Stromal cell of bone marrow (primary cell): ENCODE measurements at regions not wholly inside any gene's neighbourhood (a gene's known extent, or its start where the extent isn't known, plus 50 kb on each side); places are given as distances from the start of the nearest gene placed in this dataset.
"Not testable (repeated sequence)": the region's sequence is repeated elsewhere in the genome, so short reads cannot be mapped to it uniquely, and the experiment has no call there.

Experiments used
- DNase-seq: peaks from one replicate; pipeline ENCODE4 v3.0.0-alpha.2; 2012; ENCODE audit warnings: low read depth

DNA sequence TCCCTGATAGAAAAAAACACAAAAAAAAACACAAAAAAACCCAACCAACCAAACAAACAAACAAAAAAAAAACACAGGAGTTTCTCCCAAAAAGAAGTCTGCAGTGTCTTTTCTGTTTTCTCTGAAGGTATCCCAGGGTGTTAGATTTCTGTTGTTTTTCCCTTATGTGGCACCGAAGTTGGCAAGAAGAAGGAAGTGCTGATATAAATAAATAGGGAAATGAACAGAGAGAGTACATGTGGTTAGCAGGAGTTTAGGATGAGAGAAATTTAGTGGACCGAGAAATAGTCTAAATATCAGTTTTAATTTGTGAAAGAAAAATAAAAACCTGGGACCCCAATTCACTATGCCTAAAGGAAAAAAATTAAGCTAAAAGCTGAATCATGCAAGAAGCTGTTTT is 287.0 kb upstream of the SGCG start:
- DNase-seq: no peak

DNA sequence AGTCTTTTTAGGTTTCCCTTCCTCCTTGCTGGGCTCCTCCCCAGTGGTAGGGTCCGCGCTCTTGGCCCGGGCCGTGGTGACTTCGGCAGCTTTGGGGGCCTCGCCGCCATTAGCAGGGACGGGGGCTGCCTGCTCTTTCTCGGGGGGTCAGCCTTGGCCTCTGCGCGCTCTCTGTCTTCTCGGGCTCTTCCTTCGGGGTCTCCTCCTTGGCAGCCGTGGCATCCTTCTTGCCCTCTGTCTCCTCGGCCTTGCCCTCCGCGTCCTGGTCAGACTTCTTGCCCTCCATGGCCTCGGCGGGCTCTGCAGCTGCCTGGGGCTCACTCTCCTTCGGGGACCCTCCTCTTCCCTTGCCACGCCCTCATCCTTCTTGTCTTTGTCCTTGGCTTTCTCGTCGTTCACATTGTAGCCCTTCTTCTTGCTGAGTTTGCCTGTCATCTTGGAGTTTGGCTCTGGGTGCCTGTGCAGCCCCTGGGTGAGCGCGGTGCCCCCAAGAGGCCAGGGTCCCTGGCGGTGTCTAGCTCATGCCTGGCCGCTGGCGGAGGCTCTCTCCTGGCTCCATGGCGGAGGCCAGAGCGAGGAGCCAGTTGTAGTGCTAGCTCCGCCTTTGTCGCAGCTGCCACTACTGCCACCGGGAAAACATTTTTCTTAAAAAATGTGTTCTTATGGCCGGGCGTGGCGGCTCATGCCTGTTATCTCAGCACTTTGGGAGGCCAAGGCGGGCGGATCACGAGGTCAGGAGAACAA is 283.0 kb upstream of the SGCG start:
- DNase-seq: no peak

DNA sequence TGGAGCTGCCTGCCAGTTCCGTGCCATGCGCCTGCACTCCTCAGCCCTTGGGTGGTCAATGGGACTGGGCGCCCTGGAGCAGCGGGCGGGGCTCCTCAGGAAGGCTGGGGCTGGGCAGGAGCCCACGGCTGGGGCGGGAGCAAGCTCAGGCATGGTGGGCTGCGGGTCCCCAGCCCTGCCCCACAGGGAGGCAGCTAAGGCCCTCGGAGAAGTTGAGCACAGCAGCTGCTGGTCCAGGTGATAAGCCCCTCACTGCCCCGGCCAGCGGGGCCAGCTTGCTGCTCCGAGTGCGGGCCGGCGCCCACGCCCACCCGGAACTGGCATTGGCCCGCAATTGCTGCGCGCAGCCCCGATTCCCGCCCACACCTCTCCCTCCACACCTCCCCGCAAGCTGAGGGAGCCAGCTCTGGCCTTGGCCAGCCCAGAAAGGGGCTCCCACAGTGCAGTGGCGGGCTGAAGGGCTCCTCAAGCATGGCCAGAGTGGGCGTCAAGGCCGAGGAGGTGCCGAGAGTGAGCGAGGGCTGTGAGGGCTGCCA is 280.3 kb upstream of the SGCG start:
- not testable (repeated sequence) for DNase-seq

DNA sequence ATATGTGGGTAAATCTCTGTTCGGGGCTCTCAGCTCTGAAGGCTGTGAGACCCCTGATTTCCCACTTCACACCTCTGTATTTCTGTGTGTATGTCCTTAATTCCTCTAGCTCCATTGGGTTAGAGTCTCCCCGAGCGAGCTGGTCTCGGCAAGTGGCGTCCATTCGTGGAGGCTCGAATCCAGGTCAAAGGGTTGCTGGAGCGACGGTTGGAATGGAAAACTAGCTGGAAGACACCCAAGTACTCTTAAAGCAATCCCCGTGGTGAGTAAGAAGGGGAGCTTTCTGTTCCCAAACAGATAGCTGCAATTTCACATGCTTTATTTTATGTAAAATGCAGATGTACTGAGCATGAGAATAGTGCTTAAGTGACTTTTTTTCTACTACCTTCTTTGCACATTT is 277.5 kb upstream of the SGCG start:
- no peak for DNase-seq

DNA sequence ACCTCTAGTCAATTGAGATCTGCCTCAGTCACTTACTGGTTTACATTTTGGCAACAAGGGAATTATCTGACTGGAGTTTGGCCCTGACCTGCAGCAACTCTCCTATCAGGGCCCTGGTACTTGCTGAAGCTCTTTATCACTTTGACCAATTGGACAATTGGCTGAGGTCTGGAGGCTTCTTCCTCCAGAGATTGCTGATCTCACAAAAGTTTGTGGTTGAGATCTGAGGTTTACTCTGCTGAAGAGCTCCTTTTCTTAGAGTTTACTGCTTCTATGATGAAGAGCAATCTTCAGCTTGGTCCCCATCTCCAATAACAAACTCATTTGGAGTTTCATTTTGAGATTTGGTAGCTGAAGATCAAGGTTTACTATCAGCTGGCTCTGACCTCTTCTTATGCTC is 276.9 kb upstream of the SGCG start:
- DNase-seq: no peak

DNA sequence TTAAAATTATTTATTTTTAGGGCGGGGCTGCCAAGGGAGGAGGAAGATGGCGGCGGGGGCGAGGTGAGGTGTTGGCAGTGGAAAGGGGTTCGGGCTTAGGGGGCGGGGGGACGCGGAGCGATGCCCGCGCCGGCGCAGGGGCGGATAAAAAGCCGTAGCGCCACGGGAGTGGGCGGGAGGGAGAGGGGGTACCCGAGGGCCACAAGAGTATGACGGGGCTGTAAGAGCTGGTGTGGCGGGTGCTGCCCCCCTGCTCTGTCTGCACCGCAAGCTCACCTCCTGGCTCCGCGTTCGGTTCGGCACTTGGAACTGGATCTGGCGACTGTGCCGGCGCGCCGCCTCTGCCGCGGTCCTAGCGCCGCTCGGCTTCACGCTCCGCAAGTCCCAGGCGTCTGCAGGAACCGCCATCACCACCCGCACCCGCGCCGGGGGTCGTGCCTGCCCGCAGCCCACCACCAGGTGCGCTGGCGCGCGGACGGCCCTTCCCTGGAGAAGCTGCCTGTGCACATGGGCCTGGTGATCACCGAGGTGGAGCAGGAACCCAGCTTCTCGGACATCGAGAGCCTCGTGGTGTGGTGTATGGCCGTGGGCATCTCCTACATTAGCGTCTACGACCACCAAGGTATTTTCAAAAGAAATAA is 265.2 kb upstream of the SGCG start:
- DNase-seq: peak; percentile 3

DNA sequence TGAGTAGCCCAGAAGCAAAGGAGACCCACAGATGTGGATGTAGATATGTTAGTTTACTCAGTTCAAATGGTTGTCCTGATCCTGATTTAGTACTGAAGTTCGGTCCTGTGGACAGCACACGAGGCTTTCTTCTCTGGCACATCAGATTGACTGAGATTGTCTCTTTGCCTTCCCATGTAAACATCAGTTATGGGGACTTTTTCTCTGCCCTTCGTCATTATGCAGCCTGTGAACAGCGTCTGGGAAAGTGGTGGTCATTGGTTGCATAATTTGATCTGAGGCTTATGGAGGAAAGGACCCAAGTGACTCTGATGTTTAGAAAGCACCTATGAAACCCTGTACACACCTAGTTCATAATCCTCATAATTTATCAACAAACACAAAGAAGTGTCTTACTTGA is 264.5 kb upstream of the SGCG start:
- not testable (repeated sequence) for DNase-seq

DNA sequence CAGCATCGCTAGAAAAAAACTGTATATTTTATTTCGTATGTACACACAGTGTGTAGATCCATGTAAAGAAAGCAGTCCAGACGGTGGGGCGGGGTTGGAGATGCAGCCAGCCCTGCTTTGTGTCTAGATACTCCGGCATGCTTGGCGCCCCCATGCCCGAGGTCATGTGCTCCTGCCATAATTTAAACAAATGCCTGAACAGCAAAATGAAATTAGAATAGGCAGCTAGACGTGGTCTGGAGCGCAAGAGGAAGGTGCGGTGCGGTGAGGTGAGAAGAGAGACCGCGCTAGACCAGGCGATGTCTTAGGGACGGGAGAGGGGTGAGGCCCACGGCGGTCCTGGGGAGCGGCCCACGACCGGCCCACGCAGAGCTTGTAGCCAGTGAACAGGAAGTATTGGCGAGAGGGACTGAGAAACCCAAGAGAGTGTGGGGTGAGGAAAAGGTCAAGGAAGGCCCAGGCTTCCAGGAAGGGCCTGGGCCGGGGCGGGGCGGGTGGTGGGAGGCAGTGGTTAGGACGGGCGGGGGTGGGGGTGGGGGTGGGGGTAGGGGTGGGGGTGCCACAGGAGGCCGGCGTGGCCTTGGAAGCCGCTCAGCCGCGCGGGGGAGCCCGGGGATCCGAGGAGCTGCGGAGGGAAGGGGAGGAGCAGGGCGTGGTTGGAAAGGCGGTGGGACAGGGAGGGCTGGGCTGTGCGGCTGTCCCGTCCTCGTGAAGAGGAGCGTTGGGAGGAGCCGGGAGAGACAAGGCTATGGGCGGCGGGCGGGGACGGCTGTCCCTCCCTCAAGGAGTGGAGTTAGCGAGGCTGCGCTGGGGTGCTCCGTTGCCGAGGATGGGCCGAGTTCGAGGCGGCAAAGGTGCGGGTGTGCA is 254.7 kb upstream of the SGCG start:
- no peak for DNase-seq

DNA sequence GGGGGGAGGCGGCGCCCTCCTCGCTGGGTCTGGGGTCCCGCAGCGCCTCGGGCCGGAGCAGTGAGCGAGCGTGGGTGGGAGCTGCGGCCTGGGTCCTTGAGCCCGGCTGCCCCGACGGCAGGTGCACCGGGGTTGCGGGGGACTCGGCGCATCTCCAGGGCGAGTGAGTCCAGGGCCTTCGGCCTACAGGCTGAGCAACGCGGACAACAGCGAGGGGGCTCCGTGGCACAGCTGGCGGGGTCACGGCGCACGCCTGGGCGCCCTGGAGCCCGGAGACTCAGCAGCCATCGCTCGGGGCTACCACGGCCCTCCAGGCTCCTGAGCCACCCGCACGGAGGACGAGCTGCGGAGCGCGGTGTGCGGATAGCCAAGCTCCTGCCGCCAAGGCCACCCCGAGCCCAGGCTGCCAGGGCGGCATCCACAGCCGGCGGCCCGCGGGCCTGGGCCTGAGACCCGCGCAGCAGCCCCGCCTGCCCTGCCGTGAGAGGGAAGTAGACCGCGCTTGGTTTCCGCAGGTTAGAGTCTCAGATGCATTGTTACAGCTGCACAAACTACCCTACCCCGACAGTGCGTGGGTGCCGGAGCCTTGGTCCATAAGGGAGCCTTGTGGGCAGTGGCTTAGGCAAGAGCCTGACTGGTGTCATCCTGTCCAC is 253.9 kb upstream of the SGCG start:
- no peak for DNase-seq

DNA sequence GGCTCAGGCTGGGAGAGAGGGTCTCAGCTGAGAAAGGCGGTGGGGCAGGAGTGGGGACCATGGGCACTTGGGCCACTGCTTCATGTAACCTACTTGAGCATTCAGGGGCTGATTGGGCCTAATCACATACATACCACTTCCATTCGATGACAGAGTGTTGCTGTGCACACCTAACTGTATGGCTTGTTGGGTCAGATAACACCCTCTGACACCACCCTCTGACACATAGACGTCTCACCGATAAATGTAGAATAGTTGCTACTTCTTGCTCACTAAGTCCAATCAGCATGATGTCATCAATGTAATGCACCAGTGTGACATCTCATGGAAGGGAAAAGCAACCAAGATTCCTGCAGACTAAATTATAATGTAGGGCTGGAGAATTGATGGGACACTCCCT is 252.9 kb upstream of the SGCG start:
- DNase-seq: not testable (repeated sequence)

DNA sequence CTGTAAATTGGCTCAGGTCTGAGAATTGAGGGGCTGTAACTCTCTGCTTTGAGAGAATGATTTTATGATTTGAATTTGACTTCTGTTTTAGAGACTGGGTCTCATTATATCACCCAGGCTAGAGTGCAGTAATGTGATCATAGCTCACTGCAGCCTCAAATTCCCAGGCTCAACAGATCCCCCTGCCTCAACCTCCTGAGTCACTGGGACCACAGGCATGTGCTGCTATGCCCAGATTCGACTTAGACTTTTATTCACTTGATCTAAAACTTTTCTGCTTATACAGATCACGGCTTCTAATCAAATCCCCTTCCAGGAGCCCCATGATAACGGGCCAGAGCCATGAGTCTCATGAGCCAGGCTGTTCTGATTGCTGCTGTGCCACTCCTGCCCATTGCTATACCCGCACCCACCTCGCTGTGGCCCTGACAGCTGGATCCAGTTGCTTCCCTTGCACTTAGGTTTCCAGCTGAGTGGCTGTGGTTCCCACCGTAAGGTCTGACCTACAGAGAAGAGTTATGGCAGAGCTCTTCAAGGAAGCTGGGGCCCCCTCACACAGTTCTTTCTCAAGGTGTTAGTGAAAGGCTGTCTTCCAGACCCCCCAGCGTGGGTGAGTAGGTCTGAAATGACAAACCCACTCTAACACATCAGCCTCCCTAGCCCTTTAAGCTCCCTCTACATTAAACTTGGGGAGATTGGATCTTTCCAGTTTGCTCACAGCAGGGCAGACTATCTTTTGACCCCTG is 251.2 kb upstream of the SGCG start:
- DNase-seq: no peak

DNA sequence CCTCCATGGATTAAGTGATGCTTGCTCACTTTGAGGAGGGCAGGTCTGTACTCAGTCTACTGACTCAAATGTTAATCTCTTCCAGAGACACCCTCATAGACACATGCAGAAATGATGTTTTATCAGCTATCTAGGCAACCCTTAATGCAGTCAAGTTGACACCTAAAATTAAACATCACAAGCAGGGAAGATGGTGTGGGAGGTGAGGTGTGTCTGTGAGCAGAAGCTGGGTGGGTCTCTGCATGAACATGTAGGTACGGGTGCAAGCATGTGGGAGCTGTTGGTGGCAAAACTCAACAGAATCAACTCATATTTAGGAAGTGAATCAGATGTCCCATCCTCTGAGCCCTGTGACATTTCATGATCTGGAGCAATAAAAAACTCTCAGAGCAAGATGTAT is 249.2 kb upstream of the SGCG start:
- DNase-seq: no peak

DNA sequence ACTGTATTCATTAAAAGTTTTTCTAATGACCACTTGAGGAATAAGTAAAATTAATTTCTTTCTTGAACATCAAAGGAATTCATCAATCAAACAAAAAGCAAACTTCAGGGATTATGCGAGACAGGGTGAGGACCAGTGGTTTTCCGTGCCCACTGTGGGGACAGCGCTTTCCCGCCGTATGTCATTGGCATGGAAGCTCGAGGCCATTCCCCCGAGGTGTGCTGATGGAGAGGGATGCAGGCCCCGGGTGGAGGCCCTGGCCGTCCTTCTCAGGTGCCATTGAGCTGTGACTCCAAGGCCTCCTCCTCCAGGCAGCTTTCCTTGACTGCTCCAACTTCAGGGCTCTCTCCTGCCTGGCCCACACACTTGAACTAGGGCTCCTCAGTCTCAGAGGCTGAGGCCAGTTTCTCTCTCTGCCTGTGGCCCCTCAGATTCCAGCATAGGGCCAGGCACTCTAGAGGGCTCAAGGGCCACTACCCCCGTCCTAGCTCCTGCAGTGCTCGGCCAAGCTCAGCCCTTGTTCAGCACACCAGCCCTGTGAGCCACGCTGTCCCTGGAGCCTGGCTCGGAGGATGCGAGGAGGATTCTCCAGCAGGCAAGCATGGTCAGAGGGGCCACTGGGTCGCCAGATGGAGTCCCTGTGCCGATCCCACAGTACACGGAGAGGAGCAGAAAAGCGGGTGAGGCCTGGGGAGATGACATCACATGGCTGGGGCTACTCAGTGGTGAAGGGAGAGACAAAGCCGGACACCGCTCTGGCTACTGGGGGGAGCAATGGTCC is 248.0 kb upstream of the SGCG start:
- not testable (repeated sequence) for DNase-seq

DNA sequence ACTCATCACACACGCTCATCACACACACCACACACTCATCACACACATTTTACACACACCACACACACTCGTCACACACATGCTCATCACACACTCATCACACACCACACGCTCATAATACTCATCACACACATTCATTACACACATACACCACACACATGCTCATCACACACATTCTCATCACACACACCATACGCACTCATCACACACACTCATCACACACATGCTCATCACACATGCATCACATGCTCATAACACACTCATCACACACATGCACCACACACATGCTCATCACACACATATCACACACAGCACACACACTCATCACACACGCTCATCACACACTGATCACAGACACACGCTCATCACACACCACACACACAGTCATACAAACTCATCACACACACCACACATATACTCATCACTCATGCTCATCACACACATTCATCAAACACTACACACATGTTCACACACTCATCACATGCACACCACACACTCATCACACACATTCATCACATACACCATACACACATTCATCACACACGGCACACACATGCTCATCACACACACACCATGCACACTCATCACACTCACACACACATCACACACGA is 247.1 kb upstream of the SGCG start:
- DNase-seq: no peak

DNA sequence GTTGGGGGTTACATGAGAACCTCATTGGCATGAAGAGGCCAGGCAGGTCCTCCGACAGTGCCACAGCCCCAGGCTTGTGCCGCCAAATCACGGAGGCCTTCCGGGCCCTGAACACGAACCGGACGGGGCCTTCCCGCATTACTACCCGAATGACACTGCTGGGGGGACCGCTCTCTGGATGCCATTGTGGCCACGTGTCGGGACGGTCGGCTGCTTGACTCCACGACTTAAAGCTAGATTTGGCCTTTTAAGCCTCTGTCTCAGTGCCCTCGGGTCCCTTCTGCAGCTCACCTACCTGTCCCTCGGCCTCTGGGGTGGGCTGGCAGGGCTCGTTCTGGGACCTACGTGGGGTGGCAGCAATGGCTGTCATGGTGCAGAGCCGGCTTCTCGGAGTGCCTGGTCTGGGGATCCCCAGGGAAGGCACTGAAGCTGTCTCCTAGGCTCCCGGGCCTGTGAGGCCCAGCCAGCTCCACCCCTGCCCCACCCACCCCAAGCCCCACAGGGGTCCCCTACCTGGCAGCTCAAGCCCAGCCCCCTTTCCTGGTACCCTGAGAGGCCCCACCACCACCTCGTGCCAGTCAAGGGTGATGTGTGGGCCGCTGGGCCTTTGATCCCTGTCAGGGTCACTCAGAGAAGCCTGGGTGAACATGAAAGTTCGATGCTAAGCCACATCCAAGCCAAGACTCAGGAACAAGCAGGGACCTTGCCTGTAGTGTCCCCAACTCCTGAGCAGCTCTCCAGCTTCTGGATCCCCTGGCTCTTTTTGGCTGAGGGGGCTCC is 245.8 kb upstream of the SGCG start:
- DNase-seq: no peak

DNA sequence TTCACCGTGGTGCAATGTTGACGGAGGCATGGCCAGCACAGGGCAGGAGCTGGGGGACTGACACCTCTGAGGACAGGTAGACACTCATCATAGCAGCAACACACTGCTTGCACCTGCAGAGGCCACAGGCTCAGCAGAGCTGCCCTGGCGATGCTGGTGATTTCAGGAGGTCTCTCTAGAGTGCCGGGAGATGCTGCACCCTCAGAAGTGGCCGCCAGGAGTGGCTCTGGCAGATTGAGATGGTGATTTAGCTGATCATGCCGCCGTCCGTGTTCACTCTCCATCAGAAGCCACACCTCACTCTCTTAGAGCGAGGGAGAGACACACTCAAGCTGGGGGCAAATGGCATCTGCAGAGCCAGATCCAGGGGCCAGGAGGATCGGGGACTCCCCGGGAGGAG is 244.6 kb upstream of the SGCG start:
- DNase-seq: no peak

DNA sequence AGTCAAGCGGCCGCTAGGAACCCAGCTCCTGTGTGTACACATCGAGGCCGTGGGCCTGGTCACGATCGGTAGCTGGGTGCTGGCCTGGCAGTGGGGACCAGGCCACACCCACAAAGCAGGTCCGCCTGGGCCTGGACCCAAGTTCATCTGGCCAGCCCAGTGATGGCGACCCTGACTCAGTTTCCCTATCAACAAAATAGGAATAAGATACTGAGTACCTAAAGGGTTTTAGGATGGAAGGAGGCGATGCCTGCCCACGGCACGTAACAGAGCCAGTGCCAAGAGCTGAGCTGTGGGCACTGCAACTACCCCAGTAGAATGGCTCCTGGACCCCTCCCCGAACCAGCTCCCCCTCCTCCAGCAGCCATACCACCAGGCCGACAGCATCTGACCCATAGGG is 243.5 kb upstream of the SGCG start:
- DNase-seq: no peak

DNA sequence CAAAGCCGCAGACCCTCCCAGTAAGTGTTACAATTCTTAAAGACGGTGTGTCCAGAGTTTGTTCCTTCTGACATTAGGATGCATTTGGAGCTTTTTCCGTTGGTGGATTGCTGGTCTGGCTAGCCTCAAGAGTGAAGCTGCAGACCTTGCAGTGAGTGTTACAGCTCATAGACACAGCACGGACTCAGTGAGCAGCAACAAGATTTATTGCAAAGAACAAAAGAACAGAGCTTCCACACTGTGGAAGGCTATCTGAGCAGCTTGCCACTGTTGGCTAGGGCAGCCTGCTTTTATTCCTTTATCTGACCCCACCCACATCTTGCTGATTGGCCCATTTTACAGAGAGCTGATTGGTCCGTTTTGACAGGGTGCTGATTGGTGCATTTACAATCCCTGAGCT is 242.8 kb upstream of the SGCG start:
- DNase-seq: no peak

DNA sequence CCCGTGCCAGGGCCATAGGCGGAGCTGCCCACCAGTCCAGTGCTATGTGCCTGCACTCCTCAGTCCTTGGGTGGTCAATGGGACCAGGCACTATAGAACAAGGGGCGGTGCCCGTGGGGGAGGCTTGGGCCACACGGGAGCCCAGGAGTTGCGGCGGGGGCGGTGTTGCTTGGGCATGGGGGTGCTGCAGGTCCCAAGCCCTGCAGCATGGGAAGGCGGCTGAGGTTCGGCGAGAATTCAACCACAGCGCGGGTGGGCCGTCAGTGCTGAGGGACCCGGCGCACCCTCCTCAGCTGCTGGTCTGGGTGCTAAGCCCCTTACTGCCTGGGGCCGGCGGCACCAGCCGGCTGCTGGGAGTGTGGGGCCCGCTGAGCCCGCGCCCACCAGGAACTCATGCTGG is 242.2 kb upstream of the SGCG start:
- DNase-seq: no peak
